OCI-LY7 (cell line): ENCODE measurements at regions not wholly inside any gene's neighbourhood (a gene's known extent, or its start where the extent isn't known, plus 50 kb on each side); places are given as distances from the start of the nearest gene placed in this dataset.

ENCODE experiments used
- BruUV-seq: library from RNA; stranded (reverse); fragments of 400-500 nt; replicated peaks from 2 replicates; lab custom pipeline; 2021; lab: Mats Ljungman, UMichigan
- CTCF ChIA-PET: fragments of 300-600 bp; sonication (Branson Sonifier 250); formaldehyde crosslinking; loops from one replicate; lab custom pipeline; 2022; ENCODE audit warnings: antibody characterized with exemption; ENCODE audit not compliant: unreplicated experiment; lab: Charles Lee
- POLR2A ChIA-PET: fragments of 300-600 bp; sonication (Branson Sonifier 250); formaldehyde crosslinking; loops from one replicate; lab custom pipeline; 2022; ENCODE audit warnings: antibody characterized with exemption; lab: Charles Lee
- DNase-seq: peaks from one replicate; pipeline ENCODE4 v3.0.0-alpha.2; 2015; ENCODE audit warnings: low spot score
- H2AFZ ChIP-seq: fragments of 200-600 bp; sonication (generic), shearing (Covaris generic); 2 replicates; pipeline ENCODE4 v1.6.1; 2014; ENCODE audit warnings: mild to moderate bottlenecking, antibody characterized with exemption, low read length, moderate library complexity
- H3K27ac ChIP-seq: fragments of 200-600 bp; sonication (generic); 2 replicates; pipeline ENCODE4 v1.5.1; 2014; ENCODE audit warnings: mixed run types, low read depth, mild to moderate bottlenecking, moderate library complexity, low read length, inconsistent platforms; ENCODE audit not compliant: poor library complexity, severe bottlenecking
- H3K36me3 ChIP-seq: fragments of 200-600 bp; sonication (generic); 2 replicates; pipeline ENCODE4 v1.6.1; 2014; ENCODE audit warnings: mild to moderate bottlenecking, antibody characterized with exemption, low read length, moderate library complexity, mixed read lengths; ENCODE audit not compliant: insufficient read depth
- H3K4me1 ChIP-seq: fragments of 200-600 bp; sonication (generic); 2 replicates; pipeline ENCODE4 v1.5.1; 2014; ENCODE audit warnings: mild to moderate bottlenecking, low read length; ENCODE audit not compliant: insufficient read depth, poor library complexity, severe bottlenecking
- H3K4me2 ChIP-seq: fragments of 200-600 bp; sonication (generic); 2 replicates; pipeline ENCODE4 v1.6.1; 2014; ENCODE audit warnings: mild to moderate bottlenecking, low read length
- H3K4me3 ChIP-seq: fragments of 200-600 bp; sonication (generic); 2 replicates; pipeline ENCODE4 v1.5.1; 2014; ENCODE audit warnings: mild to moderate bottlenecking, low read depth, low read length; ENCODE audit not compliant: poor library complexity, severe bottlenecking
- H3K79me2 ChIP-seq: fragments of 200-600 bp; sonication (generic); 2 replicates; pipeline ENCODE4 v1.6.1; 2016; ENCODE audit warnings: low read depth, mild to moderate bottlenecking, low read length, moderate library complexity, mixed read lengths; ENCODE audit not compliant: insufficient read depth
- H3K9me2 ChIP-seq: fragments of 200-600 bp; sonication (generic); 2 replicates; pipeline ENCODE4 v1.6.1; 2016; ENCODE audit warnings: mild to moderate bottlenecking, low read length, mixed read lengths; ENCODE audit not compliant: insufficient read depth
- H3K9me3 ChIP-seq: fragments of 200-600 bp; sonication (generic); 2 replicates; pipeline ENCODE4 v1.6.1; 2014; ENCODE audit warnings: mild to moderate bottlenecking, mixed run types, low read length, mixed read lengths
- H4K20me1 ChIP-seq: fragments of 200-600 bp; sonication (generic); 2 replicates; pipeline ENCODE4 v1.6.1; 2014; ENCODE audit warnings: mild to moderate bottlenecking, antibody characterized with exemption, low read length, moderate library complexity, mixed read lengths; ENCODE audit not compliant: insufficient read depth
- CTCF ChIP-seq: fragments of 200-600 bp; sonication (generic); conservative IDR thresholded peaks from 2 replicates; pipeline ENCODE4 v1.5.1; 2014; ENCODE audit warnings: mild to moderate bottlenecking, antibody characterized with exemption, low read length, moderate library complexity, mixed read lengths
- EZH2phosphoT487 ChIP-seq: fragments of 200-600 bp; sonication (generic); IDR thresholded peaks from 2 replicates; pipeline ENCODE4 v1.6.1; 2018; ENCODE audit warnings: low read depth, borderline replicate concordance, mild to moderate bottlenecking, mixed run types, antibody characterized with exemption, low read length, moderate library complexity, mixed read lengths
- intact Hi-C: fragments of 100-400 bp; cut with micrococcal nuclease; formaldehyde crosslinking; loops from one replicate; pipeline ENCODE4 v1.10.0; 2022; ENCODE audit not compliant: unreplicated experiment

DNA sequence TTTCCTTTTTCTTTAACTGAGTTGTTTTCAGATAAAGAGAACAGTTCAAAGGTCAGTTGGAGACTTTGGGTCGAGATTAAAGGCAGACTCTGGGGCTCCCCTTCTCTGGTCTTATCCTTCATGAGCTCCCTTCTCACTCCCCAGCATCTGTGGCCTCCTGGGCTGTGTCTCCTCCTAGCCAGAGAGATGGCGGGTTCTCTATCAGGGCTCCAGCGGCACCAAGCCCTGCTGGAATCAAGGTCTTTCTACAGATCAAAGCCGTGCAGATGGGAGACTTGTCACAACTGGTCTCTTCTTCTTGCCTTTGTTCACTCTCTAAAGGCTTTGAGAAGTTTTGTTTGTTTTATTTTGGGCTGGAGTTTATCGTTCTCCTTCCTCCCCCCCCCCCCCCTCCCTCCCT, 373.7 kb upstream of the C1orf174 start:
- Histone ChIP-seq H3K79me2 (no peaks in the 10 kb centered on the region), H3K27ac (no peak overlapping the region), H2AFZ (no peak overlapping the region), H4K20me1 (no peaks in the 10 kb centered on the region), H3K9me2 (no peaks in the 10 kb centered on the region), H3K4me2 (no peak overlapping the region), H3K4me3 (no peak overlapping the region), H3K4me1 (no peaks in the 10 kb centered on the region), H3K36me3 (no peaks in the 10 kb centered on the region), H3K9me3 (no peaks in the 10 kb centered on the region)
- no TSS peak for BruUV-seq
- TF ChIP-seq EZH2phosphoT487 (no peak), CTCF (no peak)
- CTCF ChIA-PET, result no interaction called here
- intact Hi-C loops, result no loop called here
- POLR2A ChIA-PET, result no interaction called here
- no peak for DNase-seq

- TF ChIP-seq EZH2phosphoT487 (no peak), CTCF (no peak)
- H3K9me2 ChIP-seq, result no peaks in the 10 kb centered on the region
- no peaks in the 10 kb centered on the region for H3K36me3 ChIP-seq
- no peaks in the 10 kb centered on the region for H4K20me1 ChIP-seq
- ChIA-PET CTCF (no interaction called here), POLR2A (no interaction called here)
- no peak for DNase-seq
- no peak overlapping the region for H3K27ac ChIP-seq
- no peak overlapping the region for H2AFZ ChIP-seq
- no TSS peak for BruUV-seq
- H3K4me2 ChIP-seq, result no peak overlapping the region
- no peak overlapping the region for H3K4me3 ChIP-seq
- H3K9me3 ChIP-seq, result no peaks in the 10 kb centered on the region
- no peaks in the 10 kb centered on the region for H3K79me2 ChIP-seq
- no peaks in the 10 kb centered on the region for H3K4me1 ChIP-seq
- intact Hi-C loops, result no loop called here
Measured at GRCh38 chr1:4275083-4275482, 375.0 kb upstream of the C1orf174 start.

GRCh38 chr1:4276238-4276637, 376.2 kb upstream of the C1orf174 start:
- Histone ChIP-seq H3K4me2 (no peak overlapping the region), H4K20me1 (no peaks in the 10 kb centered on the region), H3K9me2 (no peaks in the 10 kb centered on the region), H2AFZ (no peak overlapping the region), H3K4me1 (no peaks in the 10 kb centered on the region), H3K27ac (no peak overlapping the region), H3K36me3 (no peaks in the 10 kb centered on the region), H3K9me3 (no peaks in the 10 kb centered on the region), H3K4me3 (no peak overlapping the region), H3K79me2 (no peaks in the 10 kb centered on the region)
- intact Hi-C loops, result no loop called here
- TF ChIP-seq CTCF (no peak), EZH2phosphoT487 (no peak)
- DNase-seq, result no peak
- no TSS peak for BruUV-seq
- ChIA-PET POLR2A (no interaction called here), CTCF (no interaction called here)
